Nephron progenitor cell (in vitro differentiated cells): ENCODE measurements at regions not wholly inside any gene's neighbourhood (a gene's known extent, or its start where the extent isn't known, plus 50 kb on each side); places are given as distances from the start of the nearest gene placed in this dataset.

Source experiments
- DNase-seq: peaks from one replicate; pipeline ENCODE4 v3.0.0; 2021
- H3K27ac Mint-ChIP-seq: 2 replicates; pipeline ENCODE4 v1.8.0; 2021; ENCODE audit warnings: mild to moderate bottlenecking, moderate library complexity, mixed read lengths
- H3K27me3 Mint-ChIP-seq: 2 replicates; pipeline ENCODE4 v1.8.0; 2021; ENCODE audit warnings: mild to moderate bottlenecking, low read depth, mixed read lengths; ENCODE audit not compliant: poor library complexity
- H3K36me3 Mint-ChIP-seq: 2 replicates; pipeline ENCODE4 v1.8.0; 2021; ENCODE audit warnings: low read depth, mixed read lengths
- H3K4me1 Mint-ChIP-seq: 2 replicates; pipeline ENCODE4 v1.8.0; 2021; ENCODE audit warnings: mixed read lengths
- H3K4me3 Mint-ChIP-seq: 2 replicates; pipeline ENCODE4 v1.8.0; 2021; ENCODE audit warnings: mild to moderate bottlenecking, moderate library complexity, mixed read lengths
- H3K9me3 Mint-ChIP-seq: 2 replicates; pipeline ENCODE4 v1.8.0; 2021; ENCODE audit warnings: mild to moderate bottlenecking, moderate library complexity, mixed read lengths
- CTCF ChIP-seq: fragments of 200-600 bp; sonication (generic); IDR thresholded peaks from 2 replicates; pipeline ENCODE4 v1.5.0; 2021; ENCODE audit warnings: antibody characterized with exemption

GRCh38 chr9:135328485-135329417 lies 150.8 kb upstream of the PPP1R26 start:
- H3K9me3 Mint-ChIP-seq: peaks cover 8% of the 10 kb centered on the region
- no peak for TF ChIP-seq CTCF
- DNase-seq: no peak
- peaks cover 16% of the 10 kb centered on the region for H3K27me3 Mint-ChIP-seq
- no peak overlapping the region for H3K4me3 Mint-ChIP-seq
- H3K4me1 Mint-ChIP-seq: peaks cover 6% of the 10 kb centered on the region
- H3K36me3 Mint-ChIP-seq: no peaks in the 10 kb centered on the region
- H3K27ac Mint-ChIP-seq: no peak overlapping the region

- peak; percentile 55 for DNase-seq
- H3K4me1 Mint-ChIP-seq: peaks cover 6% of the 10 kb centered on the region
These were observed 149.8 kb upstream of the PPP1R26 start for GRCh38 chr9:135329571-135330306.

GRCh38 chr9:135330307-135330631 lies 149.3 kb upstream of the PPP1R26 start:
- TF ChIP-seq CTCF: no peak
- Mint-ChIP-seq H3K4me1 (peaks cover 6% of the 10 kb centered on the region), H3K4me3 (no peak overlapping the region), H3K9me3 (peaks cover 8% of the 10 kb centered on the region), H3K36me3 (no peaks in the 10 kb centered on the region), H3K27me3 (peaks cover 16% of the 10 kb centered on the region), H3K27ac (no peak overlapping the region)
- DNase-seq: no peak

More at GRCh38 chr9:135329571-135330306, 149.8 kb upstream of the PPP1R26 start:
- no peak for TF ChIP-seq CTCF
- no peak overlapping the region for H3K4me3 Mint-ChIP-seq
- peaks cover 16% of the 10 kb centered on the region for H3K27me3 Mint-ChIP-seq
- H3K9me3 Mint-ChIP-seq: peaks cover 8% of the 10 kb centered on the region
- no peak overlapping the region for H3K27ac Mint-ChIP-seq
- H3K36me3 Mint-ChIP-seq: no peaks in the 10 kb centered on the region

GRCh38 chr9:135330685-135331590 lies 148.6 kb upstream of the PPP1R26 start:
- no peak for DNase-seq
- Mint-ChIP-seq H3K27ac (no peak overlapping the region), H3K36me3 (no peaks in the 10 kb centered on the region), H3K4me1 (peaks cover under 1% of the 10 kb centered on the region), H3K9me3 (peaks cover 8% of the 10 kb centered on the region), H3K4me3 (no peak overlapping the region), H3K27me3 (peaks cover 12% of the 10 kb centered on the region)
- no peak for TF ChIP-seq CTCF

GRCh38 chr9:135332516-135332915 lies 147.1 kb upstream of the PPP1R26 start:
- H3K4me3 Mint-ChIP-seq: no peak overlapping the region
- H3K9me3 Mint-ChIP-seq: peaks cover 5% of the 10 kb centered on the region
- TF ChIP-seq CTCF: no peak
- no peak for DNase-seq
- H3K36me3 Mint-ChIP-seq: no peaks in the 10 kb centered on the region
- no peak overlapping the region for H3K27ac Mint-ChIP-seq
- H3K27me3 Mint-ChIP-seq: peaks cover 23% of the 10 kb centered on the region
- H3K4me1 Mint-ChIP-seq: no peaks in the 10 kb centered on the region
